COLO668 (cell line): ENCODE measurements at regions not wholly inside any gene's neighbourhood (a gene's known extent, or its start where the extent isn't known, plus 50 kb on each side); places are given as distances from the start of the nearest gene placed in this dataset.

Experiments
- DNase-seq: peaks from one replicate; lab custom pipeline; 2025; ENCODE audit not compliant: unreplicated experiment; lab: John Stamatoyannopoulos, UW

- no peak for DNase-seq
These were observed 299.3 kb upstream of the PITRM1 start for GRCh38 chr10:3471927-3472286.

GRCh38 chr10:3471472-3471871 lies 298.9 kb upstream of the PITRM1 start:
- no peak for DNase-seq

GRCh38 chr10:3470191-3470590 lies 297.6 kb upstream of the PITRM1 start:
- DNase-seq: no peak

- no peak for DNase-seq
These were observed 297.0 kb upstream of the PITRM1 start for GRCh38 chr10:3469639-3470020.

GRCh38 chr10:3468919-3469638 lies 296.5 kb upstream of the PITRM1 start:
- no peak for DNase-seq

GRCh38 chr10:3467052-3467951 lies 294.7 kb upstream of the PITRM1 start:
- DNase-seq: peak; percentile 2

GRCh38 chr10:3465406-3465891 lies 292.9 kb upstream of the PITRM1 start:
- DNase-seq: no peak

GRCh38 chr10:3464760-3465405 lies 292.3 kb upstream of the PITRM1 start:
- peak; percentile 2 for DNase-seq

GRCh38 chr10:3460420-3461128 lies 288.0 kb upstream of the PITRM1 start:
- DNase-seq: no peak

GRCh38 chr10:3455385-3456334 lies 283.1 kb upstream of the PITRM1 start:
- DNase-seq: no peak

- no peak for DNase-seq
These were observed 280.2 kb upstream of the PITRM1 start for GRCh38 chr10:3452683-3453361.

GRCh38 chr10:3452173-3452626 lies 279.6 kb upstream of the PITRM1 start:
- no peak for DNase-seq

GRCh38 chr10:3451516-3452172 lies 279.1 kb upstream of the PITRM1 start:
- no peak for DNase-seq

GRCh38 chr10:3446221-3446620 lies 273.6 kb upstream of the PITRM1 start:
- DNase-seq: no peak

GRCh38 chr10:3445648-3446047 lies 273.1 kb upstream of the PITRM1 start:
- DNase-seq: no peak

- DNase-seq: no peak
These were observed 269.9 kb upstream of the PITRM1 start for GRCh38 chr10:3442451-3442990.

GRCh38 chr10:3439183-3439582 lies 266.6 kb upstream of the PITRM1 start:
- DNase-seq: no peak

- no peak for DNase-seq
These were observed 266.0 kb upstream of the PITRM1 start for GRCh38 chr10:3438606-3439005.
